Liver (tissue), 8 donors: ENCODE measurements at regions not wholly inside any gene's neighbourhood (a gene's known extent, or its start where the extent isn't known, plus 50 kb on each side); places are given as distances from the start of the nearest gene placed in this dataset.

Source experiments
- DNase-seq: peaks from one replicate; pipeline ENCODE4 v3.0.0-alpha.2; 2017; ENCODE audit warnings: low spot score
- H3K27ac ChIP-seq, 2 donors: one replicate each; pipeline ENCODE4 v1.7.0; 2013; ENCODE audit warnings: inconsistent platforms in 2 of 2, low read length in 2 of 2, control low read depth in 1 of 2, low read depth in 1 of 2, mild to moderate bottlenecking in 1 of 2
- H3K27me3 ChIP-seq, 4 donors: one replicate each; pipeline versions ENCODE4 v1.6.1 to v1.7.0; 2013; ENCODE audit warnings: low read length in 3 of 4, inconsistent platforms in 1 of 4, mild to moderate bottlenecking in 1 of 4, moderate library complexity in 1 of 4; ENCODE audit not compliant: control insufficient read depth in 4 of 4, insufficient read depth in 4 of 4
- H3K36me3 ChIP-seq, 4 donors: one replicate each; pipeline versions ENCODE4 v1.6.1 to v1.7.0; 2013; ENCODE audit warnings: low read length in 3 of 4, mild to moderate bottlenecking in 3 of 4, low read depth in 1 of 4, moderate library complexity in 1 of 4; ENCODE audit not compliant: control insufficient read depth in 4 of 4, insufficient read depth in 3 of 4
- H3K4me1 ChIP-seq, 4 donors: one replicate each; pipeline versions ENCODE4 v1.6.1 to v1.7.0; 2013; ENCODE audit warnings: low read length in 3 of 4, mild to moderate bottlenecking in 3 of 4, moderate library complexity in 1 of 4; ENCODE audit not compliant: control insufficient read depth in 4 of 4, insufficient read depth in 4 of 4
- H3K4me3 ChIP-seq, 3 donors: one replicate each; pipeline versions ENCODE4 v1.6.1 to v1.7.0; 2013; ENCODE audit warnings: low read length in 3 of 3, control low read depth in 1 of 3, low read depth in 1 of 3, mild to moderate bottlenecking in 1 of 3
- H3K9ac ChIP-seq, 2 donors: one replicate each; pipeline ENCODE4 v1.7.0; 2013; ENCODE audit warnings: low read length in 2 of 2, mild to moderate bottlenecking in 2 of 2, moderate library complexity in 2 of 2, control low read depth in 1 of 2, low read depth in 1 of 2
- H3K9me3 ChIP-seq, 4 donors: one replicate each; pipeline versions ENCODE4 v1.6.1 to v1.7.0; 2013; ENCODE audit warnings: low read length in 3 of 4; ENCODE audit not compliant: control insufficient read depth in 4 of 4
- EGR1 ChIP-seq, 2 donors: IDR thresholded peaks; 2 replicates each; pipeline ENCODE4 v1.6.1; 2016 to 2018; ENCODE audit warnings: antibody characterized with exemption in 2 of 2, low read depth in 2 of 2
- FOXA1 ChIP-seq: IDR thresholded peaks from 2 replicates; pipeline ENCODE4 v1.6.1; 2016; ENCODE audit warnings: antibody characterized with exemption
- FOXA2 ChIP-seq: IDR thresholded peaks from 2 replicates; pipeline ENCODE4 v1.6.1; 2016; ENCODE audit warnings: antibody characterized with exemption
- GABPA ChIP-seq, 2 donors: IDR thresholded peaks in 1 of 2; conservative IDR thresholded peaks in 1 of 2; 2 replicates each; pipeline ENCODE4 v1.6.1; 2016; ENCODE audit warnings: antibody characterized with exemption in 2 of 2, mild to moderate bottlenecking in 1 of 2, moderate library complexity in 1 of 2
- HNF4A ChIP-seq, 2 donors: conservative IDR thresholded peaks; 2 replicates each; pipeline ENCODE4 v1.6.1; 2016; ENCODE audit warnings: antibody characterized with exemption in 2 of 2, mild to moderate bottlenecking in 2 of 2
- HNF4G ChIP-seq: IDR thresholded peaks from 2 replicates; pipeline ENCODE4 v1.6.1; 2016; ENCODE audit warnings: antibody characterized with exemption
- JUND ChIP-seq, 2 donors: IDR thresholded peaks; 2 replicates each; pipeline ENCODE4 v1.6.1; 2016; ENCODE audit warnings: antibody characterized with exemption in 2 of 2
- NR2F2 ChIP-seq: IDR thresholded peaks from 2 replicates; pipeline ENCODE4 v1.6.1; 2016; ENCODE audit warnings: antibody characterized with exemption
- RAD21 ChIP-seq, 2 donors: IDR thresholded peaks; 2 replicates each; pipeline ENCODE4 v1.6.1; 2016; ENCODE audit warnings: antibody characterized with exemption in 2 of 2, mild to moderate bottlenecking in 2 of 2
- RXRA ChIP-seq, 2 donors: IDR thresholded peaks; 2 replicates each; pipeline ENCODE4 v1.6.1; 2017 to 2018; ENCODE audit warnings: antibody characterized with exemption in 2 of 2, mild to moderate bottlenecking in 1 of 2
- SP1 ChIP-seq: IDR thresholded peaks from 2 replicates; pipeline ENCODE4 v1.6.1; 2018; ENCODE audit warnings: antibody characterized with exemption, mild to moderate bottlenecking
- TAF1 ChIP-seq: conservative IDR thresholded peaks from 2 replicates; pipeline ENCODE4 v1.6.1; 2016; ENCODE audit warnings: antibody characterized with exemption, mild to moderate bottlenecking
- YY1 ChIP-seq: IDR thresholded peaks from 2 replicates; pipeline ENCODE4 v1.6.1; 2016; ENCODE audit warnings: antibody characterized with exemption, mild to moderate bottlenecking
- WGBS: extraction: QIAGEN DNeasy Blood & Tissue Kit; methylation state at CpG from one replicate; pipeline ENCODE4 v1.1.7; 2013; 5-methylcytosine and 5-hydroxymethylcytosine counted together
- TF ChIP-seq, protein P1 (sequence below): fragments of 150-350 bp; IDR thresholded peaks from 2 replicates; pipeline ENCODE4 v1.5.1; 2017; ENCODE audit warnings: improper control_type of control experiment, low read depth, low read length; ENCODE audit not compliant: missing input control
- TF ChIP-seq, protein P2 (sequence below): IDR thresholded peaks from 2 replicates; pipeline ENCODE4 v1.6.1; 2016; ENCODE audit warnings: antibody characterized with exemption
- TF ChIP-seq, protein P3 (sequence below): IDR thresholded peaks from 2 replicates; pipeline ENCODE4 v1.6.1; 2016; ENCODE audit warnings: antibody characterized with exemption, mild to moderate bottlenecking
- TF ChIP-seq, protein P4 (sequence below): IDR thresholded peaks from 2 replicates; pipeline ENCODE4 v1.6.1; 2016; ENCODE audit warnings: antibody characterized with exemption
- TF ChIP-seq, protein P5 (sequence below): IDR thresholded peaks from 2 replicates; pipeline ENCODE4 v1.6.1; 2016; ENCODE audit warnings: antibody characterized with exemption
- donor health status: healthy.
- donor health status: healthy.
- donor health status: healthy.
- donor health status: healthy.
- donor health status: healthy.

DNA sequence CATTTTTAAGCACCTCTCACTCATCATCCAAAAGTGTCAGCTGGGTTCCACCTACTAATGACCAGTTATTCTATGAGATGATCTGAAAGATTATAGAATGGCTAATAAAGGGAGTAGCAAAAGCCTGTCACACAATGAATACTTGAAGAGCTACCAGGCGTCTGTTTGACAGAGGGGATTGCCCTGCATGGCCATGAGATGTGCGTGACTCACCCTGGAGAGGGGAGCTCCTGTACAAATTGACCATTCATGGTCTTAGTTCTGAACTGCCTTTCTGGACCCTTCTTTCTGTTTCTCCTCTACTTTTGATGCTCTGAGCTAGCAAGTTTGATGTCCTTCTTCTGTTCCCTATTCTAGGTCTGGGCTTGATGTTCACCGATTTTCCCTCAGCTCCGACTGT, 85.2 kb upstream of the ABCD3 start:
- H3K27ac ChIP-seq, result no peak overlapping the region
- TF ChIP-seq, protein P1, sequence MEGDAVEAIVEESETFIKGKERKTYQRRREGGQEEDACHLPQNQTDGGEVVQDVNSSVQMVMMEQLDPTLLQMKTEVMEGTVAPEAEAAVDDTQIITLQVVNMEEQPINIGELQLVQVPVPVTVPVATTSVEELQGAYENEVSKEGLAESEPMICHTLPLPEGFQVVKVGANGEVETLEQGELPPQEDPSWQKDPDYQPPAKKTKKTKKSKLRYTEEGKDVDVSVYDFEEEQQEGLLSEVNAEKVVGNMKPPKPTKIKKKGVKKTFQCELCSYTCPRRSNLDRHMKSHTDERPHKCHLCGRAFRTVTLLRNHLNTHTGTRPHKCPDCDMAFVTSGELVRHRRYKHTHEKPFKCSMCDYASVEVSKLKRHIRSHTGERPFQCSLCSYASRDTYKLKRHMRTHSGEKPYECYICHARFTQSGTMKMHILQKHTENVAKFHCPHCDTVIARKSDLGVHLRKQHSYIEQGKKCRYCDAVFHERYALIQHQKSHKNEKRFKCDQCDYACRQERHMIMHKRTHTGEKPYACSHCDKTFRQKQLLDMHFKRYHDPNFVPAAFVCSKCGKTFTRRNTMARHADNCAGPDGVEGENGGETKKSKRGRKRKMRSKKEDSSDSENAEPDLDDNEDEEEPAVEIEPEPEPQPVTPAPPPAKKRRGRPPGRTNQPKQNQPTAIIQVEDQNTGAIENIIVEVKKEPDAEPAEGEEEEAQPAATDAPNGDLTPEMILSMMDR, result no peak
- TF ChIP-seq NR2F2, result no peak
- no peak for TF ChIP-seq RXRA (IDR thresholded peaks at IDR 0.05)
- TF ChIP-seq SP1, result no peak
- no peak for TF ChIP-seq FOXA1
- no peak for TF ChIP-seq HNF4A (conservative IDR thresholded peaks at IDR 0.05)
- TF ChIP-seq JUND (IDR thresholded peaks at IDR 0.05), result no peak
- TF ChIP-seq GABPA (IDR thresholded peaks at IDR 0.05 in 1 of 2, conservative IDR thresholded peaks at IDR 0.05 in 1 of 2), result no peak
- TF ChIP-seq RAD21 (IDR thresholded peaks at IDR 0.05), result no peak
- no peak for TF ChIP-seq FOXA2
- TF ChIP-seq, protein P2, sequence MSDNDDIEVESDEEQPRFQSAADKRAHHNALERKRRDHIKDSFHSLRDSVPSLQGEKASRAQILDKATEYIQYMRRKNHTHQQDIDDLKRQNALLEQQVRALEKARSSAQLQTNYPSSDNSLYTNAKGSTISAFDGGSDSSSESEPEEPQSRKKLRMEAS, result no peak
- TF ChIP-seq, protein P3, sequence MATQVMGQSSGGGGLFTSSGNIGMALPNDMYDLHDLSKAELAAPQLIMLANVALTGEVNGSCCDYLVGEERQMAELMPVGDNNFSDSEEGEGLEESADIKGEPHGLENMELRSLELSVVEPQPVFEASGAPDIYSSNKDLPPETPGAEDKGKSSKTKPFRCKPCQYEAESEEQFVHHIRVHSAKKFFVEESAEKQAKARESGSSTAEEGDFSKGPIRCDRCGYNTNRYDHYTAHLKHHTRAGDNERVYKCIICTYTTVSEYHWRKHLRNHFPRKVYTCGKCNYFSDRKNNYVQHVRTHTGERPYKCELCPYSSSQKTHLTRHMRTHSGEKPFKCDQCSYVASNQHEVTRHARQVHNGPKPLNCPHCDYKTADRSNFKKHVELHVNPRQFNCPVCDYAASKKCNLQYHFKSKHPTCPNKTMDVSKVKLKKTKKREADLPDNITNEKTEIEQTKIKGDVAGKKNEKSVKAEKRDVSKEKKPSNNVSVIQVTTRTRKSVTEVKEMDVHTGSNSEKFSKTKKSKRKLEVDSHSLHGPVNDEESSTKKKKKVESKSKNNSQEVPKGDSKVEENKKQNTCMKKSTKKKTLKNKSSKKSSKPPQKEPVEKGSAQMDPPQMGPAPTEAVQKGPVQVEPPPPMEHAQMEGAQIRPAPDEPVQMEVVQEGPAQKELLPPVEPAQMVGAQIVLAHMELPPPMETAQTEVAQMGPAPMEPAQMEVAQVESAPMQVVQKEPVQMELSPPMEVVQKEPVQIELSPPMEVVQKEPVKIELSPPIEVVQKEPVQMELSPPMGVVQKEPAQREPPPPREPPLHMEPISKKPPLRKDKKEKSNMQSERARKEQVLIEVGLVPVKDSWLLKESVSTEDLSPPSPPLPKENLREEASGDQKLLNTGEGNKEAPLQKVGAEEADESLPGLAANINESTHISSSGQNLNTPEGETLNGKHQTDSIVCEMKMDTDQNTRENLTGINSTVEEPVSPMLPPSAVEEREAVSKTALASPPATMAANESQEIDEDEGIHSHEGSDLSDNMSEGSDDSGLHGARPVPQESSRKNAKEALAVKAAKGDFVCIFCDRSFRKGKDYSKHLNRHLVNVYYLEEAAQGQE, result no peak
- TF ChIP-seq, protein P4, sequence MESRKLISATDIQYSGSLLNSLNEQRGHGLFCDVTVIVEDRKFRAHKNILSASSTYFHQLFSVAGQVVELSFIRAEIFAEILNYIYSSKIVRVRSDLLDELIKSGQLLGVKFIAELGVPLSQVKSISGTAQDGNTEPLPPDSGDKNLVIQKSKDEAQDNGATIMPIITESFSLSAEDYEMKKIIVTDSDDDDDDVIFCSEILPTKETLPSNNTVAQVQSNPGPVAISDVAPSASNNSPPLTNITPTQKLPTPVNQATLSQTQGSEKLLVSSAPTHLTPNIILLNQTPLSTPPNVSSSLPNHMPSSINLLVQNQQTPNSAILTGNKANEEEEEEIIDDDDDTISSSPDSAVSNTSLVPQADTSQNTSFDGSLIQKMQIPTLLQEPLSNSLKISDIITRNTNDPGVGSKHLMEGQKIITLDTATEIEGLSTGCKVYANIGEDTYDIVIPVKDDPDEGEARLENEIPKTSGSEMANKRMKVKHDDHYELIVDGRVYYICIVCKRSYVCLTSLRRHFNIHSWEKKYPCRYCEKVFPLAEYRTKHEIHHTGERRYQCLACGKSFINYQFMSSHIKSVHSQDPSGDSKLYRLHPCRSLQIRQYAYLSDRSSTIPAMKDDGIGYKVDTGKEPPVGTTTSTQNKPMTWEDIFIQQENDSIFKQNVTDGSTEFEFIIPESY, result no peak
- no peak for TF ChIP-seq TAF1
- TF ChIP-seq, protein P5, sequence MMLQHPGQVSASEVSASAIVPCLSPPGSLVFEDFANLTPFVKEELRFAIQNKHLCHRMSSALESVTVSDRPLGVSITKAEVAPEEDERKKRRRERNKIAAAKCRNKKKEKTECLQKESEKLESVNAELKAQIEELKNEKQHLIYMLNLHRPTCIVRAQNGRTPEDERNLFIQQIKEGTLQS, result no peak
- TF ChIP-seq EGR1 (IDR thresholded peaks at IDR 0.05; ENCODE audit: low read depth in 2 of 2), result no peak
- no peak for TF ChIP-seq YY1
- no peak for TF ChIP-seq HNF4G

DNA sequence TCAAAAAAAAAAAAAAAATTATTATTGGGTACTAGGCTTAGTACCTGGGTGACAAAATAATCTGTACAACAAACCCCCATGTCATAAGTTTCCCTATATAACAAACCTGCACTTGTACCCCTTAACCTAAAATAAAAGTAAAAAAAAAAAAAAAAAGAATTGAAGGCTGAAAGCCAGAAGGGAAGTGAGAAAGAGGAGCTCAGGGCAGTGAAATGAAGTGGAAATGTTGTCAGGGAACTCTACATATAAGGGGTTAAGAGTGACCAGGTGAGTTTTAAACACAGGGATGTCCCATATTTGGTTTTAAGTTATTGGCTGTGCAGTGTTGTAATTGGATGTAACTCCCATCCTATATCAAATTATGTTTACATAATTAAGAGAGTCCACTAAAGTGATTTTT, 85.7 kb upstream of the ABCD3 start:
- no peaks in the 10 kb centered on the region for H3K36me3 ChIP-seq
- TF ChIP-seq SP1 (no peak), RAD21 (IDR thresholded peaks at IDR 0.05) (no peak), YY1 (no peak), HNF4G (no peak)
- TF ChIP-seq, protein P1, result no peak
- no peak overlapping the region for H3K27ac ChIP-seq
- no peak overlapping the region for H3K9ac ChIP-seq
- no peak for DNase-seq
- no peaks in the 10 kb centered on the region for H3K9me3 ChIP-seq
- peaks cover 0 to 4% (median 0%) of the 10 kb centered on the region in 4 donors for H3K4me1 ChIP-seq
- H3K27me3 ChIP-seq, result no peaks in the 10 kb centered on the region
- no peak overlapping the region for H3K4me3 ChIP-seq

More for the DNA sequence above, 85.2 kb upstream of the ABCD3 start:
- H3K9me3 ChIP-seq, result no peaks in the 10 kb centered on the region
- H3K4me1 ChIP-seq, result peaks cover 0 to 4% (median 0%) of the 10 kb centered on the region in 4 donors
- no peak overlapping the region for H3K9ac ChIP-seq
- no peak for DNase-seq
- H3K36me3 ChIP-seq, result no peaks in the 10 kb centered on the region
- 87% methylated on average over 4 of the region's 4 CpGs for WGBS
- no peak overlapping the region for H3K4me3 ChIP-seq
- no peaks in the 10 kb centered on the region for H3K27me3 ChIP-seq
